GM18951 (cell line): ENCODE measurements at regions not wholly inside any gene's neighbourhood (a gene's known extent, or its start where the extent isn't known, plus 50 kb on each side); places are given as distances from the start of the nearest gene placed in this dataset.

Source experiments
- POLR2A ChIP-seq: IDR thresholded peaks from 4 replicates; pipeline ENCODE4 v1.6.1; 2011; ENCODE audit warnings: mild to moderate bottlenecking; ENCODE audit not compliant: insufficient read length, insufficient read depth; ENCODE audit errors: extremely low read depth
- in situ Hi-C: fragments of 300-500 bp; cut with MboI; formaldehyde crosslinking; loops from one replicate; pipeline ENCODE4 v1.12.0; 2022; ENCODE audit warnings: low sequenced_read_pairs, mixed read lengths, inconsistent platforms; ENCODE audit not compliant: unreplicated experiment

DNA sequence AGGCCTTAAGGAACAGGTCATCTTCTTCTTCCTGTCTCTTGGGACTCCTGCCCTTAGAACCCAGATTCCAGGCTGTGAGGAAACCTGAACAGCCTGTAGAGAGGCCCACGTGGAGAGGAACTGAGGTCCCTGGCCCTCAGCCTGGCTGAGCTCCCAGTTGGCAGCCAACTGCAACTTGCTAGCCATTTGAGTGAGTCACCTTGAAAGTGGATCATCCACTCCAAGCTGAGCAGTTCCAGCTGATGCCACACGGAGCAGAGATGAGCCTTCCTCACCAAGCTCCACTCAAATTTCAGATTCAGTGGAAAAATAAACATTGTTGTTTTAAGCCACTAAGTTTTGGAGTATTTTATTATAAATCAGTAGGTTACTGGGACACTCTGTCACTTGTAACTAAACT lies 392.5 kb downstream of the BCOR start:
- in situ Hi-C loops, result no loop called here
- TF ChIP-seq POLR2A, result no peak

GRCh38 chrX:39709364-39709763 lies 388.4 kb downstream of the BCOR start:
- in situ Hi-C loops, result no loop called here
- TF ChIP-seq POLR2A, result no peak

- TF ChIP-seq POLR2A, result no peak
- in situ Hi-C loops, result no loop called here
Measured at GRCh38 chrX:39709812-39710211, 387.9 kb downstream of the BCOR start.

DNA sequence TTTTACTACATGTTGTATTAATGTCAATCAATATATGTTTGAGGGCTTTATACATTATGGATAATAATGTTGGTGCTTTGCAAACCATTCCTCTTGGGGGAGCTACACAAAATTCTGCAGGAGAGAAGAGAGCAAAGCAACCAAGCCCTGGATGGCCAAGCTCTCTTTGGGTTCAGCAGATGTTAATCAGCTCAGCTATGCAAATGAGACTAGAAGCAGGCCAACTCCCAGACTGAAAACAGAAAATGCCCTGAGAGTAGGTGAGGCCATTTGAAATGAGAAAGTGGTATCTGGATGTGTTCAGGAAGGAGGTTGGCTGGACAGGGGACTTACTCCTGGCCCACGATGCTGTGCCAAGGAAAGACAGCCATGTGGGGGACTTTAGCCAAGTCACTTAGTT lies 387.0 kb downstream of the BCOR start:
- in situ Hi-C loops, result no loop called here
- TF ChIP-seq POLR2A, result no peak

GRCh38 chrX:39714471-39714870 lies 383.3 kb downstream of the BCOR start:
- no peak for TF ChIP-seq POLR2A
- in situ Hi-C loops, result no loop called here

GRCh38 chrX:39716401-39716800 lies 381.4 kb downstream of the BCOR start:
- no peak for TF ChIP-seq POLR2A

GRCh38 chrX:39716802-39717540 lies 380.8 kb downstream of the BCOR start:
- TF ChIP-seq POLR2A, result no peak
- in situ Hi-C loops, result no loop called here

More at GRCh38 chrX:39716401-39716800, 381.4 kb downstream of the BCOR start:
- in situ Hi-C loops, result no loop called here

- TF ChIP-seq POLR2A, result no peak
Measured at GRCh38 chrX:39718981-39719380, 378.8 kb downstream of the BCOR start.

DNA sequence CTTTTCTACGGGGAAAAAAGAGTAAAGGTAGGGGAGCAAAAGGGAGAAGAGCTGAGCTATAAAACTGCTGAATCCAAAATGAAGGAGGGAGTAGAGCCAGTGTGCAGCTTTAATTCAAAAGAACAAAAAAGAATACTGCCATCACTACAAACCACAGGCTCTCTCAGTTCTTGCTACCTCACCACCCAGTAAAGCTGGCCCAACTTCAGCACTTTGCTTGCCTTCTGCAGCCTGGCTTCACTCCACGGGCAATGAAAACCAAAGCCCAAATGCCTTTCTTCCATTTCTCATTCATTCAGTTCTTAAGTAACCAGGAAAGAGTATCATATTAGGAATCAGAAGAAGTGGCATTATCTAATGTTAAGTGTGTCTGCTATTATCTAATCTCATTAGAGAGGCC lies 376.8 kb downstream of the BCOR start:
- TF ChIP-seq POLR2A, result no peak
- in situ Hi-C loops, result no loop called here

More at GRCh38 chrX:39718981-39719380, 378.8 kb downstream of the BCOR start:
- in situ Hi-C loops, result no loop called here

- TF ChIP-seq POLR2A, result no peak
- in situ Hi-C loops, result no loop called here
Measured at GRCh38 chrX:39721566-39722279, 376.0 kb downstream of the BCOR start.

DNA sequence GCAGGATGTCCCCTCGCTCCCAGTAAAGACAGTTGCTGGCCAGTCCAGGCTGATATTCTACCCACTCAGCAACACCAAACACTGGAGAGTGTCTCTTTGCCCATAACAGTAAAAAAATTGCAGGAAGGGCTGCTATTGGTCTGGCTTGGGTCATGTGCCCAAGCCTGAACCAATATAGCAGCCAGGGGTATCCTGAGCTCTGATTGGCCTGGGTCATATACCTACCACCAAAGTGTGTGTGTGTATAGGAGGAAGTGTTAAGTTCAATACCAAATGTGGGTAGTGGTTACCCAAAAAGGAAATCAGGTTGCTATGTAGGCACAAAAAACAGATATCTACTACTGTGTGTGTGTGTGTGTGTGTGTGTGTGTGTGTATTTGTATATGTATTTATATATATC lies 373.2 kb downstream of the BCOR start:
- no peak for TF ChIP-seq POLR2A
- in situ Hi-C loops, result no loop called here

DNA sequence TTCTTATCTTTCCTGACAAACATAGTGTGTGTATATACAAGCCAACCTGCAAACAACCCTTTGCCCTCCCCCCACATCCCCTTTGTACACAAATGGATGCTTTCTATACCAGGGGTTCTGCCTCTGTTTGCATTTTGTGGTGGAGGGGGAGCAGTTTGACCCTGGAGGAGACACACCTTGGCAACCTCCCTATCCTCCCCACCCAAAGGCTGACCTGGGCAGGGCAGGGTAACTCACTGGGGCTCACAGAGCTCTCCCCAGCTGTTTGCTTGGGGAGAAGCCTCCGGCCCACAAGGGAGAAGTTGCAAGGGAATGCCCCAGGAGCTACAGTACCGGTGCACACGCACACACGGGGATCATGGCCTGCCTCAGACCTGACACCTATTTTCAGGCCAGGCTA lies 372.6 kb downstream of the BCOR start:
- TF ChIP-seq POLR2A, result no peak
- in situ Hi-C loops, result no loop called here

DNA sequence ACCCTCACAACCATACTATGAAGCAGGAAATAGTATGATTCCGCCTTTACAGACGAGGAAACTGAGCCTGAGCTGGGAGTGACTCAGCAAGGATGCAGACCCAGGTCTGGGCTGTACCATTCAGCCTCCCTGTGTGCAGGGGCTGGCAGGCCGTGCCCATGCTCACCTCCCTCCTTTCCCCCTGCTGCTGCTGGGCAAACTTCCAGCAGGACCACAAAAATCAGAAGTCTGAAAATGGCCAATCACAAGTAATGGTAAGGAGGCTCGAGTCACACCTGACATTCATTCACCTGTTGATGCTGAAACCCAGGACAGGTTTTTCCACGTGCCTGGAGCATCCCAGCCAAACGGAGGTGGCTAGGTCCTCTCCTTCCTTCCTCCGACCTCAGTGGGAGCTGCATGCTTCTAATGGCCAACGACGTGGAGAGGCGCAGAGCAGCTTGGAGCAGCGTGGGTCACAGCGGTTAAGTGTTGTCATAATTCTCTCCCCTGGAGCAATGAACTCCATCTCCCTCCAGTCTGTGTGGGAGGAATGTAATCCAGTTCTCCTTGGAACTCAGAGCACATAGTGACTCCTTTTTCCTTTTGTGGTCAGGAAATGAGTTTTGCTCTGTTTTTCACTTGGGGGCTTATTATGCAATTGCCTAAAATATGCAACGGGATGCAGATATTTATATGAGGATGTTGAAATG lies 371.7 kb downstream of the BCOR start:
- in situ Hi-C loops, result no loop called here
- TF ChIP-seq POLR2A, result no peak
